ENCODE measurements at regions not wholly inside any gene's neighbourhood (a gene's known extent, or its start where the extent isn't known, plus 50 kb on each side); places are given as distances from the start of the nearest gene placed in this dataset.

DNA sequence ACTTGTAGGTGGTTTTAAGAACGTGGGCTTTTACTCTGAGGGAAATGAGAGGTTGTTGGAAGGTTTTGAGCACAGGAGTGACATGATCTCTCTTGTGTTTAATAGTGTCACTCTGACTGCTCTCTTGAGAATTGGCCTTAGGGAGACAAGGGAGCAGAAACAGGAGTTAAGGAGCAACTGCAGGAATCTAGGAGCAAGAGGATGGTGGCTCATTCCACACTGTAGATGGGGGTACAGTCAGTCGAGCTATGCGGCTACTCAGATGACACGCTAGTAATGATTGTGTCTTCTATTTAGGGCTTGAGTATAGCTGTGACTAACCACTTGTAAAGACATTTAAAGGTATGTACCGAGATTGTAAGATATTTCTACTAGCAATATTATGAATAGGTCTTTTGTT, 87.4 kb downstream of the RPRM start:
- TF ChIP-seq POLR2AphosphoS5 (IDR thresholded peaks at IDR 0.05; ENCODE audit: low read depth, low read length) = no peak
- TF ChIP-seq POLR2A (IDR thresholded peaks at IDR 0.05; ENCODE audit: low read depth, low read length) = no peak
